ENCODE measurements at regions not wholly inside any gene's neighbourhood (a gene's known extent, or its start where the extent isn't known, plus 50 kb on each side); places are given as distances from the start of the nearest gene placed in this dataset.

DNA sequence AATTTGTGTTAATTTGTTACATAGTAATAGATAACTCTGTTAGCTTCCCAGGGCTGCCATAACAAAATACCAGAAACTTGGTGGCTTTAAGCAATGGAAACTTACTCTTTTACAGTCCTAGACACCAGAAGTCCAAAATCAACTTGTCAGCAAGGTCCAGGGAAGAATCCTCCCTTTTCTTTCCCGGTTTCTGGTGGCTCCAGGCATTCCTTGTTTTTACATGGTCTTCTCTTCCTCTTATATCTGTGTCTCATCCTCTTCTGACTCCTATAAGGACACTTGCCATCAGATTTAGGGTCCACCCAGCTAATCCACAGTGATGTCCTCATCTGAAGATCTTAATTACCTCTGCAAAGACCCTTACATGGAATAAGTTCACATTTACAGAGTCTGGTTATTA is 95.6 kb downstream of the DDX1 start:
- H3K4me3 ChIP-seq (ENCODE audit: low read depth, low read length): no peak overlapping the region
- TF ChIP-seq, protein P1, sequence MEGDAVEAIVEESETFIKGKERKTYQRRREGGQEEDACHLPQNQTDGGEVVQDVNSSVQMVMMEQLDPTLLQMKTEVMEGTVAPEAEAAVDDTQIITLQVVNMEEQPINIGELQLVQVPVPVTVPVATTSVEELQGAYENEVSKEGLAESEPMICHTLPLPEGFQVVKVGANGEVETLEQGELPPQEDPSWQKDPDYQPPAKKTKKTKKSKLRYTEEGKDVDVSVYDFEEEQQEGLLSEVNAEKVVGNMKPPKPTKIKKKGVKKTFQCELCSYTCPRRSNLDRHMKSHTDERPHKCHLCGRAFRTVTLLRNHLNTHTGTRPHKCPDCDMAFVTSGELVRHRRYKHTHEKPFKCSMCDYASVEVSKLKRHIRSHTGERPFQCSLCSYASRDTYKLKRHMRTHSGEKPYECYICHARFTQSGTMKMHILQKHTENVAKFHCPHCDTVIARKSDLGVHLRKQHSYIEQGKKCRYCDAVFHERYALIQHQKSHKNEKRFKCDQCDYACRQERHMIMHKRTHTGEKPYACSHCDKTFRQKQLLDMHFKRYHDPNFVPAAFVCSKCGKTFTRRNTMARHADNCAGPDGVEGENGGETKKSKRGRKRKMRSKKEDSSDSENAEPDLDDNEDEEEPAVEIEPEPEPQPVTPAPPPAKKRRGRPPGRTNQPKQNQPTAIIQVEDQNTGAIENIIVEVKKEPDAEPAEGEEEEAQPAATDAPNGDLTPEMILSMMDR (IDR thresholded peaks at IDR 0.05; ENCODE audit: low read depth, low read length, missing control alignments): no peak
- no peak for DNase-seq (ENCODE audit: low read depth)
- in situ Hi-C loops (cut with HindIII; ENCODE audit: low sequenced_read_pairs): no loop called here

DNA sequence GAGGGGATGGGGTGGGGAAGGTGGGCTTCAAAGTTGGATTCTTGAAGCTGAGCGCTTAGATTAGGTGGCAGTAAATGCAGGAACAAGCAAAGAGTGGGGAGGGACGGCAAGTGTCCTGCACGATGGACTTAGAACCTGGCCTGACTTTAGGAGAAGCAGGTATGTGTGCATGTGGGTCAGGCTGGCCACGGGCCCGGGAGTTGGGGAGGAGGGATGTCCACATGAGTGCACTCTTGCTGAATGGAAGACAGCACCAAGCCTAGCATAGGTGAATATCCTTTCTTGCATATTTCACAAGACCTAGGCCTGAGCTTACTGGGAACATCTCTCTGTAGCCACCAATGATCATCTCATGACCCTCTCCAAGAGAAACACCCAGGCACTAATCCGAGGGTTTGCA is 96.1 kb downstream of the DDX1 start:
- in situ Hi-C loops (cut with HindIII; ENCODE audit: low sequenced_read_pairs): no loop called here
- H3K4me3 ChIP-seq (ENCODE audit: low read depth, low read length): no peak overlapping the region
- TF ChIP-seq, protein P1 (IDR thresholded peaks at IDR 0.05; ENCODE audit: low read depth, low read length, missing control alignments): no peak
- DNase-seq (ENCODE audit: low read depth): no peak

DNA sequence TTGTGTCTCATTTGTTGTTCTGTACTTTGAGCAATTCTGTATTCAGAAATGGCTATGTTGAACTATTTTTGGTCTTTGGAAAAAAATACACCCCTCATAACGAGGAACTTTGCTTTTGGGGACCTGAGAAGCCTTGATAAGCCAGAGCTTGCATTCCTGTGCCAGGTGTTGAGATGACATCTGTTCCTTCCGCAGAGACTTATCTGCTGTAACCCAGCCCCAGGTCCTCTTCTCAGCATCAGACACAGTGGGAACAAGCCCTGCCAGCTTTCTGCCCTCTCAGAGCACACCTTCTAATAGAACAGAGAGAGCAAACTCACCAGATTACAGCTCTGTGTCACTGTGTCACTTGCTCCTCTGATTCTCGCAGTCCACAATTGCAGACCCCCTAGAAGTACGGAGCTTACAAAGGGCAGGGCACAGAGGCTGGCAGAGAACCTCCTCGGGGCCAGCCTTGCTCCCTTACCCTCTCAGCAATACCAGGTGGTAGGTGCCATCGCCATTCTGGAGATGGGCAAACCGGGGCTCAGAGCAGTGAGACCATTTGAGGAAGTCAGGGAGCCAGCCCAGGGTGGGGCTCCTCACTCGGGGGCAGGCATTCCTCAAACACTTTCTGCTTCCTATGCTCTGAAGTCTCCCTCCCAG is 97.4 kb downstream of the DDX1 start:
- no peak overlapping the region for H3K4me3 ChIP-seq (ENCODE audit: low read depth, low read length)
- in situ Hi-C loops (cut with HindIII; ENCODE audit: low sequenced_read_pairs): no loop called here
- no peak for DNase-seq (ENCODE audit: low read depth)
- TF ChIP-seq, protein P1 (IDR thresholded peaks at IDR 0.05; ENCODE audit: low read depth, low read length, missing control alignments): no peak

DNA sequence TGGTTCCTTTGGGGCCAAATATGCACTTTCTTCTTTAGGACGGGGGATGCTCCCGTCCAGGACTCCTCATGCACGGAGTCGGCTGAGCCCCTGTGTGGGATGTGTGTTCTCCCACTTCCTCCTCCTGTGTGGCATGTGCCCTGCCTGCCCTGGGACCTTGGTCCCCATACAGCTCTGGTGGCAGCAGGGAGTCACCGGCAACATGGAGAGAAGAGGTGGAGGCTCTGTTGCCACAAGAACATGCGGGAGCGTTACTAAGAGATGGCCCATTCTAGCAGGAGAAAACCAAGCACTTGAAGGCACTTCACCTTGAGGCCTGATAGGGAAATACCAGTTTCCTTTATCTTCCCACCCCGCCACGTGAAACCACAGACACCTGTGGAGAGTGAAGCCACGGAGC is 98.0 kb downstream of the DDX1 start:
- DNase-seq (ENCODE audit: low read depth): no peak
- in situ Hi-C loops (cut with HindIII; ENCODE audit: low sequenced_read_pairs): loop anchor here (5.0 kb wide), 1 partner anchor 108 kb away; no protein-coding TSS in a partner anchor
- TF ChIP-seq, protein P1 (IDR thresholded peaks at IDR 0.05; ENCODE audit: low read depth, low read length, missing control alignments): no peak
- no peak overlapping the region for H3K4me3 ChIP-seq (ENCODE audit: low read depth, low read length)

DNA sequence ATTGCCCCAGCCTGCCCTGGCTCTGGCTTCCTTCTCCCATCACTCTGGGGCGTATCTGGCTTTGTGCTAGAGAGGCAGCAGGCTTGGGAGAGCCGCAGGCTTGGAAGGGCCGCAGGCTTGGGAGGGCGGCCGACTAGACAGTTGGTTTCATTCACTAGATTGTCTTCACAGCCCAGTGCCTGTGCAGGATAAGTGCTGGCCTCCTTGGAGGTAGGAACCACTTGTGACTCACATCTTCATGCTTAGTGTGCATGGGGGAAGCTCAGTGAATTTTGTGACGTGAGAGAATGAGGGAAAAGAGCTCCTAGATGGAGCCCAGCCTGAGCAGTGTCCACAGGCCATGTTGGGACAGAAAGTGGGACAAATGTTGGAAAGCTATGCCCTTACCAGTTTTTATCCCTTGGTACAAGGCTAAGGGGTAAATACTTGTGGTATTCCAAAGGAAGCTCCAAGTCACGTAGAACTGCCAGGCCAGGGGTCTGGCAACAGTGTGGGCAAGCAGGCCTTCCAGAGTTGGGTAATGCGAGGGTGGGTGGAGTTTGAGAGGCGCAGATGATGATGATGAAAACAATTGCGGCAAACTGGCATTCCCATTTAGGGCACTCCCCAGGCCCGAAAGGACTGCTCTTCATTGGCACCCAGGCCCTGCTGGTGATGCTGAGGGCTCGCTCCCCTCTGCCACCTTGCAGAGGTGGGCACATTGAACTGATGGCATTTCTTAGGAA is 100.1 kb downstream of the DDX1 start:
- no peak overlapping the region for H3K4me3 ChIP-seq (ENCODE audit: low read depth, low read length)
- TF ChIP-seq, protein P1 (IDR thresholded peaks at IDR 0.05; ENCODE audit: low read depth, low read length, missing control alignments): no peak
- DNase-seq (ENCODE audit: low read depth): no peak
- in situ Hi-C loops (cut with HindIII; ENCODE audit: low sequenced_read_pairs): loop anchor here (5.0 kb wide), 1 partner anchor 106 kb away; no protein-coding TSS in a partner anchor

DNA sequence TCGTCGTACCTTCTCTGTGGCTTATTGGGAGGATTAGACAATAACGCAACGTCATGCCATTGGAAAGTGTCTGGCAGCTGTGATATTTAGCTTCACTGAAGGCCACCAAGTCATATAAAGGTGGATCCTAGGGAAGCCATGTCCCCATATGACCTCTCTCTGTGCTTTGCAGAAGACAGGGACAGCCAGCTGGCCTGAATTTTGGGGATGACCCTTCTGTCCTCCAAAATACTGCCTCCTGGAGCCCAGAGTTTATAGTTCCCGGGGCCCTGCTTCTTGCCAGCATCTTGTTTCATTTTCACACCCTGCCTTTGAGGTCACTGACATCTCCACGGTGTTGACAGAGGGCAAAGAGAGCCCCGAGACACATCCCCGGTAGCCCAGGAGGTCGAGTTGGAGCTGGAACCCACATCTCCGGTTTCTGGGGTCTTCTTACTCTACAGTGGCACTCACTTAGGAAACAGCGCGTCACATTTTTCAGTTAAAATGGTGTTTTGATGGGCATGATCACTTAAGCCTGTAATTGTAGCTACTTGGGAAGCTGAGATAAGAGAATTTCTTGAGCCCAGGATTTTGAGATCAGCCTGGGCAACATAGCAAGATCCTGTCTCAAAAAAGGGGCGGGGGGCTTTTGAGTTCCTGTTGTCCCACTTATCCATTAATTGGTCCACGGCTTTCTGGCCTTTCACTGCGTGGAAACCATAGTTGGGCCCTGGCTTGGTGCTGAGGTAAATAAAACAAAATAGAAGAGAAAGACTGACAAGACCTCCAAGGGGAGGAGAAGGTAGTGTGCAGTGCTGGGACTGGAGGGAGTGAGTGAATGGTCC is 101.1 kb downstream of the DDX1 start:
- TF ChIP-seq, protein P1 (IDR thresholded peaks at IDR 0.05; ENCODE audit: low read depth, low read length, missing control alignments): no peak
- in situ Hi-C loops (cut with HindIII; ENCODE audit: low sequenced_read_pairs): loop anchor here (5.0 kb wide), 1 partner anchor 105 kb away; no protein-coding TSS in a partner anchor
- DNase-seq (ENCODE audit: low read depth): no peak
- no peak overlapping the region for H3K4me3 ChIP-seq (ENCODE audit: low read depth, low read length)

Data from astrocyte of the cerebellum (primary cell).